ENCODE measurements at regions not wholly inside any gene's neighbourhood (a gene's known extent, or its start where the extent isn't known, plus 50 kb on each side); places are given as distances from the start of the nearest gene placed in this dataset.

DNA sequence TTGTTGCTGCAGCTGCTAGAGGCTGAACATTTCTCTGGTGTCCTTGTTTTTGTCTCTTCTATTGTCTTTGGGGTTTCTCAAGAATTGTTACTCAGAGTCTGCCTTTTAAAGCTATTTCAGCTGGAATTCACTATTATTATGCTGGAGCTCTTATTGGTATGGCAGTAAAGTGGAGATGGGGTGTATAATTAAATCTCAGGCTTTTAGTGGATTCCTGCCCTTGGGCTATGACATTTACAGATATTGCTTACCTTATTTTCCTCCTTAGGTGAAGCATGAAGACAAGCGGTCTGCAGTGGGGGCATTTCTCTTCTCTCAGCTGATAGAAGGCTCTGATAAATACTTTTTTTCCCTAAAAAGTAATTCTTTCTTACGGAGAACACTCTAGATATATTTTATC lies 1656.6 kb upstream of the IGFBP7 start:
- Histone ChIP-seq H3K9me3 (ENCODE audit: low read length) (no peaks in the 10 kb centered on the region), H3K27me3 (ENCODE audit: control insufficient read depth in 1 of 2, insufficient read depth in 2 of 2, low read length in 2 of 2) (no peaks in the 10 kb centered on the region), H3K27ac (ENCODE audit: low read depth, low read length) (no peak overlapping the region), H3K9ac (ENCODE audit: low read length) (no peak overlapping the region), H3K4me1 (ENCODE audit: insufficient read depth, low read length) (no peaks in the 10 kb centered on the region), H3K4me3 (ENCODE audit: low read depth in 1 of 2, low read length in 2 of 2) (no peak overlapping the region), H3K36me3 (ENCODE audit: insufficient read depth, low read length) (no peaks in the 10 kb centered on the region)

DNA sequence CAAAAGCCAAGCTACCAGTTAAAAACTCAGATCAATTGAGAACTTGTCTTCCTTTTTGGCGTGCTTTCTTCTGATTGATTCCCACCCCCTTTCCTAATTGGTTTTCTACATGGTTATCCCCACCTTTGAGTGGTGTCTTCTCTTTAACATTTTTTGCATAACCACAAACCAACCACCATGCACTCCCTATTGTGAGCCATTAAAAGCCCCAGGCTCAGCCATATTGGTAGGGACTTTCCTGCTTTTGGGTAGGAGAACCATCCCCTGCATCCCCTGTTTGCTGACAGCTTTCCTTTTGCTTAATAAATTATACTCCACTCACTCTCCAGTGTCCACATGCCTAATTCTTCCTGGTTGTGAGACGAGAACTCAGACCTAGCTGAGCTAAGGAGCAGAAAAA lies 1651.4 kb upstream of the IGFBP7 start:
- Histone ChIP-seq H3K9me3 (ENCODE audit: low read length) (no peaks in the 10 kb centered on the region), H3K4me3 (ENCODE audit: low read depth in 1 of 2, low read length in 2 of 2) (no peak overlapping the region), H3K27ac (ENCODE audit: low read depth, low read length) (no peak overlapping the region), H3K36me3 (ENCODE audit: insufficient read depth, low read length) (no peaks in the 10 kb centered on the region), H3K4me1 (ENCODE audit: insufficient read depth, low read length) (no peaks in the 10 kb centered on the region), H3K27me3 (ENCODE audit: control insufficient read depth in 1 of 2, insufficient read depth in 2 of 2, low read length in 2 of 2) (no peaks in the 10 kb centered on the region), H3K9ac (ENCODE audit: low read length) (no peak overlapping the region)

DNA sequence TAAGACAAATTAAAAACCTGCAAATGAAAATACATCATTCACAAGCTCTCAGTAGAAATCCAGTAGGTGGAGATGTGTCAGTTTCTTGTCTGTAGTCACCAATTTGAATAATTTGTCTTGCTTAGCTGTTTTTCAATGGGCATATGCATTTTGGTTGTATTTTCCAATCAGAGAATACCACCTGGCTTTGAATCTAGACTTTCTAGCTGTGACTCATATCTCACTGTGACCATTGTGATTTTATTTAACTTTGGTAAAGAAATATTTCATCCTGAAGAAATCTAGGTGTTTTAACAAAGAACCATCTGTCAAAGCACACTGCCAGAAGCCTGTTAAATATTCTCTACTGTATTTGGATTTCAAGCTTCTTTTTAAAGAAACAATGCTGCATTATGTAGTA lies 1650.6 kb upstream of the IGFBP7 start:
- Histone ChIP-seq H3K27ac (ENCODE audit: low read depth, low read length) (no peak overlapping the region), H3K4me3 (ENCODE audit: low read depth in 1 of 2, low read length in 2 of 2) (no peak overlapping the region), H3K36me3 (ENCODE audit: insufficient read depth, low read length) (no peaks in the 10 kb centered on the region), H3K9ac (ENCODE audit: low read length) (no peak overlapping the region), H3K27me3 (ENCODE audit: control insufficient read depth in 1 of 2, insufficient read depth in 2 of 2, low read length in 2 of 2) (no peaks in the 10 kb centered on the region), H3K9me3 (ENCODE audit: low read length) (no peaks in the 10 kb centered on the region), H3K4me1 (ENCODE audit: insufficient read depth, low read length) (no peaks in the 10 kb centered on the region)

DNA sequence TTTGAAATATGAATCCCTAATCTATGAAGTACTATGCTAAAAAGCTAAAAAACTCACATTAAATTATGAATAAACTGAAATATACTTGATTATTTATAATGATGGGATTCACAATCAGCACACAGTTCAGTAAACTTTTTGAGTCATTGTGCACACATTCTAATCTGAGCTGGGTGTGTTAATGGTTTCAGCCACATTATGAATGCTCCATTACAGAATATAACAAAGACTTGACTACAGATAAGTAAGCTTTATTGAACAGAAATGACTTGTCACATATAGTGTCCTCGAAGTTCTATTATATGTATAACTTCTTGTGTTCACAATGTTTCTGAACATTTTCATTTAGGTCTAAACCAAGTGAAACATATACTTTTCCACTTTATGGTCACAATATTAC lies 1649.9 kb upstream of the IGFBP7 start:
- Histone ChIP-seq H3K4me1 (ENCODE audit: insufficient read depth, low read length) (no peaks in the 10 kb centered on the region), H3K9ac (ENCODE audit: low read length) (no peak overlapping the region), H3K9me3 (ENCODE audit: low read length) (no peaks in the 10 kb centered on the region), H3K4me3 (ENCODE audit: low read depth in 1 of 2, low read length in 2 of 2) (no peak overlapping the region), H3K27ac (ENCODE audit: low read depth, low read length) (no peak overlapping the region), H3K36me3 (ENCODE audit: insufficient read depth, low read length) (no peaks in the 10 kb centered on the region), H3K27me3 (ENCODE audit: control insufficient read depth in 1 of 2, insufficient read depth in 2 of 2, low read length in 2 of 2) (no peaks in the 10 kb centered on the region)

DNA sequence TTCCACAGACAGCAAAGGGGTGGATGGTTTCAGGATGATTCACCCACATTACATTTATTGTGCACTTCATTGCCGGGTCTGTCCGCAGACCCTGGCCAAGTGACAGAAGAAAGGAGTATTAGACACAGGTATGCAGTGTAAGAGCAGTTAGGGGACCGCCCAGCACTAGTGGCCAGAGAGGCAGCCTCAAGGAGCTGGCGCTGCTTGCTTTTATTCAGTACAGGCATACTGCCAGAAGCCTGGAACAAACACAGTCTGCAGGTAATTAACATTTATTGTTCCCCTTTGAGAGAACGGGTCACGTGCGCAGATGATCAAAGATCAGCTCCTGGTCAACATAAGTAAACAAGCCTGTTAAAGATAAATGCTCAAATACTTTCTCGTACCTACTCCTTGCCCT lies 1639.0 kb upstream of the IGFBP7 start:
- Histone ChIP-seq H3K9ac (ENCODE audit: low read length) (no peak overlapping the region), H3K27ac (ENCODE audit: low read depth, low read length) (no peak overlapping the region), H3K4me1 (ENCODE audit: insufficient read depth, low read length) (no peaks in the 10 kb centered on the region), H3K9me3 (ENCODE audit: low read length) (no peaks in the 10 kb centered on the region), H3K36me3 (ENCODE audit: insufficient read depth, low read length) (no peaks in the 10 kb centered on the region), H3K4me3 (ENCODE audit: low read depth in 1 of 2, low read length in 2 of 2) (no peak overlapping the region), H3K27me3 (ENCODE audit: control insufficient read depth in 1 of 2, insufficient read depth in 2 of 2, low read length in 2 of 2) (no peaks in the 10 kb centered on the region)

DNA sequence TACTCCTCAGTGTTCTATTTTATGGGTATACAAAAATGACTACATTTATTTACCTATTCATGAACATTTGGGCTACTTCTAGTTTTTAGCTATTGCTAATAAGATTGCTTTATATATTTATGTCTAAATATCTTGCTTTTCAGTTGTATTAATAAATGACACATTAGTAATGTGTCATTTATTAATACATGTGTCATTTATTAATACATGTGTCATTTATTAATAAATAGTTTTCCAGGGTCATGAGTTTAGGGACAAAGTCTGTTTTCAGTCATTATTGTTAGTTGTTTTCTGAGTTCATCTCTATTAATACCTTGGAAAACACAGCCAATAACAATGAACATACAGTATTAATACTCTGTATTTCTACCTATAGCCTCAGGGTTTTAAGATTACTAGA lies 1630.7 kb upstream of the IGFBP7 start:
- H3K9ac ChIP-seq (ENCODE audit: low read length) = no peak overlapping the region

DNA sequence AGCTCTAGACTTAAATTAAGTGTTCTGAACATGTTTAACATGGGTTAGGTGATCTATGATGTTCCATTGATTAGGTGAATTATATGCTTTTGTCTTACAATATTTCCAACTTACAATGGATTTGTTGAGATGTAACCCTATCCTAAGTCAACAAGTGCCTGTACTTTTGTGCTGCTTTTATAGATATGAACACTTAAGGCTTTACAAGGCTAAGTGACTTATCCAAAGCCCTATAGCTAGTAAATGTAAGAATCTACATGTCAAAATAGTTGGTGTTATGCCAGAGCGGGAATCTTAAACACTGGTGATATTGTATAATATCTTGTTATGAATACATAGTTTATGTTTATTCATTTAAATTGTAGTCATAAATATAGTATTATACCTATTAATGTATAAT lies 1629.1 kb upstream of the IGFBP7 start:
- Histone ChIP-seq H3K9me3 (ENCODE audit: low read length) (no peaks in the 10 kb centered on the region), H3K27me3 (ENCODE audit: control insufficient read depth in 1 of 2, insufficient read depth in 2 of 2, low read length in 2 of 2) (no peaks in the 10 kb centered on the region)

More for the DNA sequence above, 1630.7 kb upstream of the IGFBP7 start:
- H3K27me3 ChIP-seq (ENCODE audit: control insufficient read depth in 1 of 2, insufficient read depth in 2 of 2, low read length in 2 of 2) = no peaks in the 10 kb centered on the region
- no peaks in the 10 kb centered on the region for H3K36me3 ChIP-seq (ENCODE audit: insufficient read depth, low read length)
- no peaks in the 10 kb centered on the region for H3K4me1 ChIP-seq (ENCODE audit: insufficient read depth, low read length)
- no peaks in the 10 kb centered on the region for H3K9me3 ChIP-seq (ENCODE audit: low read length)
- no peak overlapping the region for H3K27ac ChIP-seq (ENCODE audit: low read depth, low read length)
- H3K4me3 ChIP-seq (ENCODE audit: low read depth in 1 of 2, low read length in 2 of 2) = no peak overlapping the region

DNA sequence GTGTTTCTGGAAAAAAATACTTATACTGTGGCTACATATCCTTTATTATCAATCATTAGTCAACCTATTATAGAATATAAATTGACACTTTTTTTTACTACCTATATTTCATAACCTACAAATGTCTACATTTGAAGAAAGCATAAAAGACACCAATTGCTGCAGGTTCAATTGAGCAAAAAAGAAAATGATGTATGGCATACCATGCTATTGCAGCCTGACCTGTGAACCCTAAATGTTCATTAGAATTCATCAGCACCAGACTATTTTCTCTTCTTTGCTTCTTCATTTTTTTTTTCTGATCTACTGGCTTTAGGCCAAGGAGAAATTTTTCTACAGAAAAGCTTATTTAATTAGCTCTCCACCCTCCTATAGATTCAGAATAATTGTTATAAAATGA lies 1628.2 kb upstream of the IGFBP7 start:
- H3K27me3 ChIP-seq (ENCODE audit: control insufficient read depth in 1 of 2, insufficient read depth in 2 of 2, low read length in 2 of 2) = no peaks in the 10 kb centered on the region
- H3K4me3 ChIP-seq (ENCODE audit: low read depth in 1 of 2, low read length in 2 of 2) = no peak overlapping the region
- no peak overlapping the region for H3K27ac ChIP-seq (ENCODE audit: low read depth, low read length)
- no peaks in the 10 kb centered on the region for H3K4me1 ChIP-seq (ENCODE audit: insufficient read depth, low read length)
- no peaks in the 10 kb centered on the region for H3K36me3 ChIP-seq (ENCODE audit: insufficient read depth, low read length)
- H3K9ac ChIP-seq (ENCODE audit: low read length) = no peak overlapping the region
- no peaks in the 10 kb centered on the region for H3K9me3 ChIP-seq (ENCODE audit: low read length)

More for the DNA sequence above, 1629.1 kb upstream of the IGFBP7 start:
- Histone ChIP-seq H3K36me3 (ENCODE audit: insufficient read depth, low read length) (no peaks in the 10 kb centered on the region), H3K9ac (ENCODE audit: low read length) (no peak overlapping the region), H3K27ac (ENCODE audit: low read depth, low read length) (no peak overlapping the region), H3K4me1 (ENCODE audit: insufficient read depth, low read length) (no peaks in the 10 kb centered on the region), H3K4me3 (ENCODE audit: low read depth in 1 of 2, low read length in 2 of 2) (no peak overlapping the region)

DNA sequence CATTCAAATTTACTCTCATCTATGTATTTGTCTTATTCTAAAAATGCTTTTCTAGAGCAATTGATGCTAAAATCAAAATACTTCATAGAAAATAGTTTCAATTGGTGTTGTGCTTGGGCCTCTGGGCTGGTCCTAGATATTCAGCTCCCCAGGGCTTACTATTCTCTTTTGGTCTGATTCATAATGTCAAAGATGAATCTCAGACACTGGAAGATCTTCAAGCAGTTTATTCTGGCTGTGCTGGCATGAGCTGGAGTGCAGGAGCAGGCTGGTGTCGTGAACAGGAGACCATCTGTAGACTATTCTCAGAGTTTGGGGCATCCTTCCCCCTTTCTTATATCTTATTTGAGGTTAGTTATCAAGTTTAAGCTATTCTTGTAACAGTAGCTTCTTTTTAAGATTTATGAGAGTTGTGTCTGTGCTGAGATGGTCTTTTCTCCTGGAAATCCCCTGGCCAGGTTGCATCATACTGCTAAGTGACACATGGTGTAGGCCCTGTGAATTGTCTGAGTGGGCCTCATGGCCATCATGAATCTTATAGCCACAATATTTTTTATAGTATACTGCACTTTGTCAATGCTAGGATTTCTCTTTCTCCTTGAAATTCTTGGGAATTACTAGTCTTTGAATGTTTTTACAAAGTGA lies 1624.0 kb upstream of the IGFBP7 start:
- H3K36me3 ChIP-seq (ENCODE audit: insufficient read depth, low read length) = no peaks in the 10 kb centered on the region
- no peak overlapping the region for H3K4me3 ChIP-seq (ENCODE audit: low read depth in 1 of 2, low read length in 2 of 2)
- no peak overlapping the region for H3K9ac ChIP-seq (ENCODE audit: low read length)
- no peak overlapping the region for H3K27ac ChIP-seq (ENCODE audit: low read depth, low read length)
- H3K4me1 ChIP-seq (ENCODE audit: insufficient read depth, low read length) = no peaks in the 10 kb centered on the region
- H3K27me3 ChIP-seq (ENCODE audit: control insufficient read depth in 1 of 2, insufficient read depth in 2 of 2, low read length in 2 of 2) = no peaks in the 10 kb centered on the region
- no peaks in the 10 kb centered on the region for H3K9me3 ChIP-seq (ENCODE audit: low read length)

DNA sequence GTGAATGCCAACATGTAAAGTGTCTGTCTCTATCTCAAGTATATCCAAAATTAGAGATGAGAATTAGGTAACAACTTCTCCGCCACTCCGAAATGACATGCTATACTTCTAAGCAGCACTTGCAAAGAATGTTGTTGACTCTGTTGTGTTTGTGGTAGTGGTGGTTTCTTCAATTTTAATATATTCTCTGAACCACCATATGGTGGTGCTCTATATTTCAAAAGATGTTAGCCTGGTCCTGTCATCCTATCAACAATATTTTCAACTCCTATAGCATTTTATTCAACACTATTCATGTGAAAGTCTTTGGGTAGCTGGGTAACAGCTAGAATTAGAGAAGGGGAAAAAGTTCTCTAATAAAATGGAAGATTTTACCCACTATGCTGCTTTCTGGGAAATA lies 1622.8 kb upstream of the IGFBP7 start:
- Histone ChIP-seq H3K27ac (ENCODE audit: low read depth, low read length) (no peak overlapping the region), H3K9me3 (ENCODE audit: low read length) (no peaks in the 10 kb centered on the region), H3K4me1 (ENCODE audit: insufficient read depth, low read length) (no peaks in the 10 kb centered on the region), H3K36me3 (ENCODE audit: insufficient read depth, low read length) (no peaks in the 10 kb centered on the region), H3K9ac (ENCODE audit: low read length) (no peak overlapping the region), H3K27me3 (ENCODE audit: control insufficient read depth in 1 of 2, insufficient read depth in 2 of 2, low read length in 2 of 2) (no peaks in the 10 kb centered on the region), H3K4me3 (ENCODE audit: low read depth in 1 of 2, low read length in 2 of 2) (no peak overlapping the region)

DNA sequence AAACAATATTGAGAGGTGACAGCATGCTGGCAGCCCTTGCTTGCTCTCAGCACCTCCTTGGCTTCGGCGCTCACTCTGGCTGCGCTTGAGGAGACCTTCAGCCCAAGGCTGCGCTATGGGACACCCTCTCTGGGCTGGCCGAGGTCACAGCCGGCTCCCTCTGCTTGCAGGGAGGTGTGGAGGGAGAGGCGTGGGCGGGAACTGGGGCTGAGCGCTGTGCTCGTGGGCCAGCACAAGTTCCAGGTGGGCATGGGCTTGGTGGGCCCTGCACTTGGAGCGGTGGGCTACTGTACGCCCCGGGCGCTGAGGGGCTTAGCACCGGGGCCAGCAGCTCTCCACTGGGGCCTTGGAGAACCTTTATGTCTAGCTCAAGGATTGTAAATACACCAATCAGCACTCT lies 1613.8 kb upstream of the IGFBP7 start:
- Histone ChIP-seq H3K27me3 (ENCODE audit: control insufficient read depth in 1 of 2, insufficient read depth in 2 of 2, low read length in 2 of 2) (no peaks in the 10 kb centered on the region), H3K4me3 (ENCODE audit: low read depth in 1 of 2, low read length in 2 of 2) (no peak overlapping the region), H3K9me3 (ENCODE audit: low read length) (no peaks in the 10 kb centered on the region), H3K4me1 (ENCODE audit: insufficient read depth, low read length) (no peaks in the 10 kb centered on the region), H3K27ac (ENCODE audit: low read depth, low read length) (no peak overlapping the region), H3K36me3 (ENCODE audit: insufficient read depth, low read length) (no peaks in the 10 kb centered on the region), H3K9ac (ENCODE audit: low read length) (no peak overlapping the region)

DNA sequence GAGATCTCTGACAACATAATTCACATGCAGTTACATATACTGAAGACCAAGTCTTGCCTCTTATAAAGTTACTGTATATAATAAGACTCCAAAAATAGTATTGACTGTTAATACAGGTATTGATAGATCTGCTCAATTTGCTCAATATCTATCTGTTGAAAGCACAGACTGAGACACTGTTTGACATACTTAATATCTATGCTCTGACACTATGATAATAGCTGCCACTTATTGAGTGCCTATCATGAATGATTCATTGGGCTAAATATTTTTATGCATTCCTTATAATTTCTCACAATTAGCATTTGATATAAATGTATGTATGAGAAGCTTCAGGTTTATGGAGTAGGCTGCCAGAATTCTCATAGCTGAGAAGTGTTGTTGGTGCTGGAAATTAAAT lies 1600.9 kb upstream of the IGFBP7 start:
- H3K36me3 ChIP-seq (ENCODE audit: insufficient read depth, low read length) = no peaks in the 10 kb centered on the region
- no peak overlapping the region for H3K27ac ChIP-seq (ENCODE audit: low read depth, low read length)
- no peaks in the 10 kb centered on the region for H3K27me3 ChIP-seq (ENCODE audit: control insufficient read depth in 1 of 2, insufficient read depth in 2 of 2, low read length in 2 of 2)
- no peaks in the 10 kb centered on the region for H3K9me3 ChIP-seq (ENCODE audit: low read length)
- no peak overlapping the region for H3K4me3 ChIP-seq (ENCODE audit: low read depth in 1 of 2, low read length in 2 of 2)
- H3K9ac ChIP-seq (ENCODE audit: low read length) = no peak overlapping the region
- no peaks in the 10 kb centered on the region for H3K4me1 ChIP-seq (ENCODE audit: insufficient read depth, low read length)

Measured in muscle layer of colon (tissue), 2 donors.